Right ventricle myocardium superior (tissue), 1 donor: ENCODE measurements at regions not wholly inside any gene's neighbourhood (a gene's known extent, or its start where the extent isn't known, plus 50 kb on each side); places are given as distances from the start of the nearest gene placed in this dataset.

Experiments used
- ATAC-seq: fragments of 200-7000 bp; cut with Tn5 transposase; one replicate; pipeline ENCODE4 v1.9.1; 2020; ENCODE audit warnings: mild to moderate bottlenecking; ENCODE audit not compliant: poor library complexity
- DNase-seq: peaks from one replicate; pipeline ENCODE4 v3.0.0-alpha.2; 2020
- intact Hi-C: fragments of 100-400 bp; cut with DNase I; formaldehyde crosslinking; loops from one replicate; pipeline ENCODE4 v1.11.2; 2022
- donor health status: DM: no; HTN: yes; CAD: no; lungs with severe emphysema.

GRCh38 chr2:198371329-198371728, 566.9 kb downstream of the PLCL1 start:
- ATAC-seq (no peak), DNase-seq (no peak)
- intact Hi-C loops, result no loop called here

- DNase-seq (no peak), ATAC-seq (no peak)
- intact Hi-C loops, result no loop called here
Observed at GRCh38 chr2:198368089-198368488, 563.7 kb downstream of the PLCL1 start.

GRCh38 chr2:198362740-198363139, 558.3 kb downstream of the PLCL1 start:
- DNase-seq (no peak), ATAC-seq (no peak)
- intact Hi-C loops, result no loop called here

GRCh38 chr2:198359308-198359707, 554.9 kb downstream of the PLCL1 start:
- ATAC-seq, result no peak
- no peak for DNase-seq
- intact Hi-C loops, result no loop called here

- ATAC-seq (no peak), DNase-seq (no peak)
- intact Hi-C loops, result no loop called here
Observed at GRCh38 chr2:198356157-198356556, 551.8 kb downstream of the PLCL1 start.

- DNase-seq (no peak), ATAC-seq (no peak)
- intact Hi-C loops, result no loop called here
Observed at GRCh38 chr2:198351647-198352046, 547.3 kb downstream of the PLCL1 start.

GRCh38 chr2:198347946-198348345, 543.6 kb downstream of the PLCL1 start:
- DNase-seq (no peak), ATAC-seq (no peak)
- intact Hi-C loops, result no loop called here

- DNase-seq, result no peak
- no peak for ATAC-seq
- intact Hi-C loops, result no loop called here
Observed at GRCh38 chr2:198347349-198347748, 543.0 kb downstream of the PLCL1 start.

- intact Hi-C loops, result no loop called here
- DNase-seq (no peak), ATAC-seq (no peak)
Observed at GRCh38 chr2:198343471-198343870, 539.1 kb downstream of the PLCL1 start.

- DNase-seq, result no peak
- intact Hi-C loops, result no loop called here
- ATAC-seq, result no peak
Observed at GRCh38 chr2:198340846-198341245, 536.5 kb downstream of the PLCL1 start.

- DNase-seq, result no peak
- intact Hi-C loops, result no loop called here
- ATAC-seq, result no peak
Observed at GRCh38 chr2:198339116-198339515, 534.7 kb downstream of the PLCL1 start.

GRCh38 chr2:198337368-198337767, 533.0 kb downstream of the PLCL1 start:
- DNase-seq, result no peak
- intact Hi-C loops, result no loop called here
- ATAC-seq, result no peak

GRCh38 chr2:198328454-198328853, 524.1 kb downstream of the PLCL1 start:
- no peak for ATAC-seq
- intact Hi-C loops, result no loop called here
- DNase-seq, result no peak

GRCh38 chr2:198327526-198327925, 523.1 kb downstream of the PLCL1 start:
- no peak for DNase-seq
- ATAC-seq, result no peak
- intact Hi-C loops, result no loop called here

- ATAC-seq (no peak), DNase-seq (no peak)
- intact Hi-C loops, result no loop called here
Observed at GRCh38 chr2:198326431-198326830, 522.0 kb downstream of the PLCL1 start.

GRCh38 chr2:198325359-198325758, 521.0 kb downstream of the PLCL1 start:
- ATAC-seq, result no peak
- DNase-seq, result no peak
- intact Hi-C loops, result no loop called here

GRCh38 chr2:198324071-198324470, 519.7 kb downstream of the PLCL1 start:
- intact Hi-C loops, result no loop called here
- ATAC-seq (no peak), DNase-seq (no peak)

GRCh38 chr2:198322275-198322674, 517.9 kb downstream of the PLCL1 start:
- intact Hi-C loops, result no loop called here
- DNase-seq, result no peak
- no peak for ATAC-seq

GRCh38 chr2:198321522-198322088, 517.2 kb downstream of the PLCL1 start:
- intact Hi-C loops, result no loop called here
- ATAC-seq (no peak), DNase-seq (no peak)

GRCh38 chr2:198316852-198317396, 512.5 kb downstream of the PLCL1 start:
- ATAC-seq (no peak), DNase-seq (no peak)
- intact Hi-C loops, result loop anchor here (10.0 kb wide), 1 partner anchor 1168 kb away; no protein-coding TSS in a partner anchor
